ENCODE measurements at regions not wholly inside any gene's neighbourhood (a gene's known extent, or its start where the extent isn't known, plus 50 kb on each side); places are given as distances from the start of the nearest gene placed in this dataset.
"Not testable (repeated sequence)": the region's sequence is repeated elsewhere in the genome, so short reads cannot be mapped to it uniquely, and the experiment has no call there.

GRCh38 chr13:99758460-99759162, 213.0 kb downstream of the ZIC5 start:
- H3K4me1 Mint-ChIP-seq (ENCODE audit: low read depth, unreplicated experiment) = peaks cover 9% of the 10 kb centered on the region
- H3K4me3 Mint-ChIP-seq (ENCODE audit: unreplicated experiment) = no peak overlapping the region
- POLR2A ChIA-PET = no interaction called here
- no peak overlapping the region for H3K4me3 ChIP-seq (ENCODE audit: low read depth, low read length)
- CTCF ChIA-PET = no interaction called here
- H3K27me3 ChIP-seq (replicated peaks; ENCODE audit: control insufficient read depth, insufficient read depth, low read length) = no peaks in the 10 kb centered on the region
- no peaks in the 10 kb centered on the region for H3K27me3 Mint-ChIP-seq (ENCODE audit: insufficient read depth, unreplicated experiment)
- intact Hi-C loops (cut with micrococcal nuclease; ENCODE audit: unreplicated experiment) = no loop called here
- H3K27ac Mint-ChIP-seq (ENCODE audit: unreplicated experiment) = no peak overlapping the region
- no peak for DNase-seq
- TF ChIP-seq CTCF (IDR thresholded peaks at IDR 0.05; ENCODE audit: insufficient read depth in 1 of 2, low read depth in 1 of 2, low read length in 1 of 2, severe bottlenecking in 1 of 2, unreplicated experiment in 1 of 2) = no peak
- H3K36me3 ChIP-seq (ENCODE audit: control insufficient read depth, insufficient read depth, low read length) = no peaks in the 10 kb centered on the region
- 0 out of 2 replicates have a peak, but pooled peaks cover 5% of the 10 kb centered on the region for H3K4me1 ChIP-seq
- H3K36me3 Mint-ChIP-seq (ENCODE audit: insufficient read depth, unreplicated experiment) = no peaks in the 10 kb centered on the region
- no TSS peak for BruUV-seq (replicated peaks)
- peaks cover 24% of the 10 kb centered on the region for H3K9me3 ChIP-seq
- peaks cover 9% of the 10 kb centered on the region for H3K9me3 Mint-ChIP-seq (ENCODE audit: unreplicated experiment)

GRCh38 chr13:99757756-99758459, 213.7 kb downstream of the ZIC5 start:
- ChIA-PET CTCF (no interaction called here), POLR2A (no interaction called here)
- Histone ChIP-seq H3K36me3 (ENCODE audit: control insufficient read depth, insufficient read depth, low read length) (no peaks in the 10 kb centered on the region), H3K27me3 (replicated peaks; ENCODE audit: control insufficient read depth, insufficient read depth, low read length) (no peaks in the 10 kb centered on the region), H3K4me1 (0 out of 2 replicates have a peak, but pooled peaks cover 5% of the 10 kb centered on the region), H3K4me3 (ENCODE audit: low read depth, low read length) (no peak overlapping the region), H3K9me3 (peaks cover 21% of the 10 kb centered on the region)
- Mint-ChIP-seq H3K4me3 (ENCODE audit: unreplicated experiment) (no peak overlapping the region), H3K27ac (ENCODE audit: unreplicated experiment) (no peak overlapping the region), H3K36me3 (ENCODE audit: insufficient read depth, unreplicated experiment) (peaks cover 4% of the 10 kb centered on the region), H3K4me1 (ENCODE audit: low read depth, unreplicated experiment) (peaks cover 9% of the 10 kb centered on the region), H3K9me3 (ENCODE audit: unreplicated experiment) (peaks cover 9% of the 10 kb centered on the region), H3K27me3 (ENCODE audit: insufficient read depth, unreplicated experiment) (no peaks in the 10 kb centered on the region)
- intact Hi-C loops (cut with micrococcal nuclease; ENCODE audit: unreplicated experiment) = no loop called here
- no peak for TF ChIP-seq CTCF (IDR thresholded peaks at IDR 0.05; ENCODE audit: insufficient read depth in 1 of 2, low read depth in 1 of 2, low read length in 1 of 2, severe bottlenecking in 1 of 2, unreplicated experiment in 1 of 2)
- DNase-seq = no peak
- BruUV-seq (replicated peaks) = no TSS peak

- TF ChIP-seq CTCF (IDR thresholded peaks at IDR 0.05; ENCODE audit: insufficient read depth in 1 of 2, low read depth in 1 of 2, low read length in 1 of 2, severe bottlenecking in 1 of 2, unreplicated experiment in 1 of 2) = no peak
- no peak overlapping the region for H3K4me3 ChIP-seq (ENCODE audit: low read depth, low read length)
- no peaks in the 10 kb centered on the region for H3K27me3 Mint-ChIP-seq (ENCODE audit: insufficient read depth, unreplicated experiment)
- BruUV-seq (replicated peaks) = no TSS peak
- H3K9me3 ChIP-seq = peaks cover 14% of the 10 kb centered on the region
- no peak overlapping the region for H3K27ac Mint-ChIP-seq (ENCODE audit: unreplicated experiment)
- intact Hi-C loops (cut with micrococcal nuclease; ENCODE audit: unreplicated experiment) = no loop called here
- 0 out of 2 replicates have a peak, but pooled peaks cover 5% of the 10 kb centered on the region for H3K4me1 ChIP-seq
- CTCF ChIA-PET = no interaction called here
- H3K4me1 Mint-ChIP-seq (ENCODE audit: low read depth, unreplicated experiment) = peaks cover 9% of the 10 kb centered on the region
- POLR2A ChIA-PET = no interaction called here
- H3K4me3 Mint-ChIP-seq (ENCODE audit: unreplicated experiment) = no peak overlapping the region
- no peaks in the 10 kb centered on the region for H3K36me3 ChIP-seq (ENCODE audit: control insufficient read depth, insufficient read depth, low read length)
- DNase-seq = no peak
- H3K27me3 ChIP-seq (replicated peaks; ENCODE audit: control insufficient read depth, insufficient read depth, low read length) = no peaks in the 10 kb centered on the region
- peaks cover 9% of the 10 kb centered on the region for H3K9me3 Mint-ChIP-seq (ENCODE audit: unreplicated experiment)
- peaks cover 4% of the 10 kb centered on the region for H3K36me3 Mint-ChIP-seq (ENCODE audit: insufficient read depth, unreplicated experiment)
Observed at GRCh38 chr13:99756281-99756680, 215.3 kb downstream of the ZIC5 start.

GRCh38 chr13:99754750-99755149, 216.8 kb downstream of the ZIC5 start:
- H3K27me3 Mint-ChIP-seq (ENCODE audit: insufficient read depth, unreplicated experiment); H3K27ac Mint-ChIP-seq (ENCODE audit: unreplicated experiment); H3K36me3 ChIP-seq (ENCODE audit: control insufficient read depth, insufficient read depth, low read length); H3K9me3 Mint-ChIP-seq (ENCODE audit: unreplicated experiment); POLR2A ChIA-PET; H3K36me3 Mint-ChIP-seq (ENCODE audit: insufficient read depth, unreplicated experiment); H3K9me3 ChIP-seq; intact Hi-C loops (cut with micrococcal nuclease; ENCODE audit: unreplicated experiment); DNase-seq; H3K27me3 ChIP-seq (replicated peaks; ENCODE audit: control insufficient read depth, insufficient read depth, low read length); H3K4me1 Mint-ChIP-seq (ENCODE audit: low read depth, unreplicated experiment); H3K4me3 ChIP-seq (ENCODE audit: low read depth, low read length); BruUV-seq (replicated peaks); H3K4me1 ChIP-seq; H3K4me3 Mint-ChIP-seq (ENCODE audit: unreplicated experiment): not testable (repeated sequence)
- CTCF ChIA-PET = interaction anchor here (0.6 kb wide), 1 partner anchor 9 kb away, joined by 4 read pairs; no protein-coding TSS in a partner anchor
